ENCODE measurements at regions not wholly inside any gene's neighbourhood (a gene's known extent, or its start where the extent isn't known, plus 50 kb on each side); places are given as distances from the start of the nearest gene placed in this dataset.
"Not testable (repeated sequence)": the region's sequence is repeated elsewhere in the genome, so short reads cannot be mapped to it uniquely, and the experiment has no call there.

DNA sequence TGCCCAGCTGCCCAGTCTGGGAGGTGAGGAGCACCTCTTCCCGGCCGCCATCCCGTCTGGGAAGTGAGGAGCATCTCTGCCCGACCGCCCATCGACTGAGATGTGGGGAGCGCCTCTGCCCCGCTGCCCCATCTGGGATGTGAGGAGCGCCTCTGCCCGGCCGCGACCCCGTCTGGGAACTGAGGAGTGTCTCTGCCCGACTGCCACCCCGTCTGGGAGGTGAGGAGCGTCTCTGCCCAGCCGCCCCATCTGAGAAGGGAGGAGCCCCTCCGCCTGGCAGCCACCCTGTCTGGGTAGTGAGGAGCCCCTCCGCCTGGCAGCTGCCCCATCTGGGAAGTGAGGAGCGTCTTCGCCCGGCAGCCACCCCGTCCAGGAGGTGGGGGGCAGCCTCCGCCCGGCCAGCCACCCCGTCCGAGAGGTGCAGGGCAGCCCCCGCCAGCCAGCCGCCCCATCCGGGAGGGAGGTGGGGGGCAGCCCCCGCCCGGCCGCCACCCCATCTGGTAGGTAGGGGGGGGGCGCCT lies 361.4 kb downstream of the ZBBX start:
- H3K9ac ChIP-seq (ENCODE audit: control insufficient read depth, extremely low read depth, insufficient read depth, low read length); H3K27ac ChIP-seq (ENCODE audit: control insufficient read depth, insufficient read depth, low read length); H3K9me1 ChIP-seq (ENCODE audit: control insufficient read depth, extremely low read depth, insufficient read depth, low read length); H2AFZ ChIP-seq (ENCODE audit: control insufficient read depth, low read length); FAIRE-seq; H3K4me1 ChIP-seq (ENCODE audit: control insufficient read depth, extremely low read depth, insufficient read depth, low read length); H4K20me1 ChIP-seq (ENCODE audit: control insufficient read depth, extremely low read depth, insufficient read depth, low read length); H3K4me3 ChIP-seq (ENCODE audit: control insufficient read depth in 2 of 3, extremely low read depth in 1 of 3, insufficient read depth in 2 of 3, low read depth in 1 of 3, low read length in 3 of 3); DNase-seq (ENCODE audit: low read depth, low spot score); H3K9me3 ChIP-seq (ENCODE audit: control insufficient read depth, low read depth, low read length); H3K27me3 ChIP-seq (ENCODE audit: control insufficient read depth, extremely low read depth, insufficient read depth, low read length); dilution Hi-C loops (cut with MboI; ENCODE audit: extremely low pct_ligation_motif_present, low sequenced_read_pairs); H3K36me3 ChIP-seq (ENCODE audit: control insufficient read depth in 2 of 2, extremely low read depth in 1 of 2, insufficient read depth in 2 of 2, low read length in 2 of 2); H3K4me2 ChIP-seq (ENCODE audit: control insufficient read depth, extremely low read depth, insufficient read depth, low read depth, low read length); H3K79me2 ChIP-seq (ENCODE audit: control insufficient read depth, insufficient read depth, low read length): not testable (repeated sequence)

GRCh38 chr3:167012691-167013090 lies 367.4 kb downstream of the ZBBX start:
- Histone ChIP-seq H4K20me1 (ENCODE audit: control insufficient read depth, extremely low read depth, insufficient read depth, low read length) (no peaks in the 10 kb centered on the region), H3K4me1 (ENCODE audit: control insufficient read depth, extremely low read depth, insufficient read depth, low read length) (no peaks in the 10 kb centered on the region), H3K9me1 (ENCODE audit: control insufficient read depth, extremely low read depth, insufficient read depth, low read length) (no peaks in the 10 kb centered on the region), H3K4me2 (ENCODE audit: control insufficient read depth, extremely low read depth, insufficient read depth, low read depth, low read length) (no peak overlapping the region), H3K27ac (ENCODE audit: control insufficient read depth, insufficient read depth, low read length) (no peak overlapping the region), H3K27me3 (ENCODE audit: control insufficient read depth, extremely low read depth, insufficient read depth, low read length) (no peaks in the 10 kb centered on the region), H3K79me2 (ENCODE audit: control insufficient read depth, insufficient read depth, low read length) (no peaks in the 10 kb centered on the region), H3K9me3 (ENCODE audit: control insufficient read depth, low read depth, low read length) (no peaks in the 10 kb centered on the region), H3K9ac (ENCODE audit: control insufficient read depth, extremely low read depth, insufficient read depth, low read length) (no peak overlapping the region), H3K36me3 (ENCODE audit: control insufficient read depth in 2 of 2, extremely low read depth in 1 of 2, insufficient read depth in 2 of 2, low read length in 2 of 2) (no peaks in the 10 kb centered on the region), H3K4me3 (ENCODE audit: control insufficient read depth in 2 of 3, extremely low read depth in 1 of 3, insufficient read depth in 2 of 3, low read depth in 1 of 3, low read length in 3 of 3) (no peak overlapping the region), H2AFZ (ENCODE audit: control insufficient read depth, low read length) (no peak overlapping the region)
- no peak for TF ChIP-seq EZH2 (IDR thresholded peaks at IDR 0.05; ENCODE audit: low read length)
- TF ChIP-seq, protein P1, sequence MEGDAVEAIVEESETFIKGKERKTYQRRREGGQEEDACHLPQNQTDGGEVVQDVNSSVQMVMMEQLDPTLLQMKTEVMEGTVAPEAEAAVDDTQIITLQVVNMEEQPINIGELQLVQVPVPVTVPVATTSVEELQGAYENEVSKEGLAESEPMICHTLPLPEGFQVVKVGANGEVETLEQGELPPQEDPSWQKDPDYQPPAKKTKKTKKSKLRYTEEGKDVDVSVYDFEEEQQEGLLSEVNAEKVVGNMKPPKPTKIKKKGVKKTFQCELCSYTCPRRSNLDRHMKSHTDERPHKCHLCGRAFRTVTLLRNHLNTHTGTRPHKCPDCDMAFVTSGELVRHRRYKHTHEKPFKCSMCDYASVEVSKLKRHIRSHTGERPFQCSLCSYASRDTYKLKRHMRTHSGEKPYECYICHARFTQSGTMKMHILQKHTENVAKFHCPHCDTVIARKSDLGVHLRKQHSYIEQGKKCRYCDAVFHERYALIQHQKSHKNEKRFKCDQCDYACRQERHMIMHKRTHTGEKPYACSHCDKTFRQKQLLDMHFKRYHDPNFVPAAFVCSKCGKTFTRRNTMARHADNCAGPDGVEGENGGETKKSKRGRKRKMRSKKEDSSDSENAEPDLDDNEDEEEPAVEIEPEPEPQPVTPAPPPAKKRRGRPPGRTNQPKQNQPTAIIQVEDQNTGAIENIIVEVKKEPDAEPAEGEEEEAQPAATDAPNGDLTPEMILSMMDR (optimal IDR thresholded peaks at IDR 0.05 in 1 of 3, IDR thresholded peaks at IDR 0.05 in 1 of 3, conservative IDR thresholded peaks at IDR 0.05 in 1 of 3; ENCODE audit: extremely low read depth in 1 of 3, insufficient read depth in 2 of 3, low read length in 3 of 3) = no peak
- dilution Hi-C loops (cut with MboI; ENCODE audit: extremely low pct_ligation_motif_present, low sequenced_read_pairs) = no loop called here
- FAIRE-seq (no peak), DNase-seq (ENCODE audit: low read depth, low spot score) (no peak)

DNA sequence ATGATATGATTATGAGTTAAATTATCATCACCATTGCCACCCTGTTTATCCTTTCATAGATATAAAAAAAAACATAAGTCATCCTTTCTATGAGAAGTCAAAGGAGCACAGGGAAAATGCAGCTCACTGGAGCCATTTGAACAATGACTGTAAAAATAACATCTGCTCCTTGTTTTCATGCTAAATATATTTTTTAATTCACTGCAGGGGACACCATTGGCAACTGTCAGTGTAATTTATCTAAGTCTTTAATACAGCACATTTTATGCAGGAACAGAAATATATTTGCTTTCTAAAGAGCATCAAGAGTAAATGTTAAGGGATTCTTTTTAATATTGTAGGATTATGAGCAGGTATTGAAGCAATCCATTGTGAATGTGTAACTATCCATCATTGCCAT lies 371.3 kb downstream of the ZBBX start:
- DNase-seq (ENCODE audit: low read depth, low spot score) (no peak), FAIRE-seq (no peak)
- no peaks in the 10 kb centered on the region for H3K9me1 ChIP-seq (ENCODE audit: control insufficient read depth, extremely low read depth, insufficient read depth, low read length)
- H3K9ac ChIP-seq (ENCODE audit: control insufficient read depth, extremely low read depth, insufficient read depth, low read length) = no peak overlapping the region
- H3K27ac ChIP-seq (ENCODE audit: control insufficient read depth, insufficient read depth, low read length) = no peak overlapping the region
- H2AFZ ChIP-seq (ENCODE audit: control insufficient read depth, low read length) = no peak overlapping the region
- H3K36me3 ChIP-seq (ENCODE audit: control insufficient read depth in 2 of 2, extremely low read depth in 1 of 2, insufficient read depth in 2 of 2, low read length in 2 of 2) = no peaks in the 10 kb centered on the region
- H3K4me2 ChIP-seq (ENCODE audit: control insufficient read depth, extremely low read depth, insufficient read depth, low read depth, low read length) = no peak overlapping the region
- H4K20me1 ChIP-seq (ENCODE audit: control insufficient read depth, extremely low read depth, insufficient read depth, low read length) = no peaks in the 10 kb centered on the region
- H3K4me3 ChIP-seq (ENCODE audit: control insufficient read depth in 2 of 3, extremely low read depth in 1 of 3, insufficient read depth in 2 of 3, low read depth in 1 of 3, low read length in 3 of 3) = no peak overlapping the region
- dilution Hi-C loops (cut with MboI; ENCODE audit: extremely low pct_ligation_motif_present, low sequenced_read_pairs) = no loop called here
- H3K4me1 ChIP-seq (ENCODE audit: control insufficient read depth, extremely low read depth, insufficient read depth, low read length) = no peaks in the 10 kb centered on the region
- no peaks in the 10 kb centered on the region for H3K79me2 ChIP-seq (ENCODE audit: control insufficient read depth, insufficient read depth, low read length)
- TF ChIP-seq, protein P1 (optimal IDR thresholded peaks at IDR 0.05 in 1 of 3, IDR thresholded peaks at IDR 0.05 in 1 of 3, conservative IDR thresholded peaks at IDR 0.05 in 1 of 3; ENCODE audit: extremely low read depth in 1 of 3, insufficient read depth in 2 of 3, low read length in 3 of 3) = no peak
- TF ChIP-seq EZH2 (IDR thresholded peaks at IDR 0.05; ENCODE audit: low read length) = no peak
- no peaks in the 10 kb centered on the region for H3K9me3 ChIP-seq (ENCODE audit: control insufficient read depth, low read depth, low read length)
- H3K27me3 ChIP-seq (ENCODE audit: control insufficient read depth, extremely low read depth, insufficient read depth, low read length) = no peaks in the 10 kb centered on the region

Measured in keratinocyte (primary cell).